ENCODE measurements at regions not wholly inside any gene's neighbourhood (a gene's known extent, or its start where the extent isn't known, plus 50 kb on each side); places are given as distances from the start of the nearest gene placed in this dataset.

GRCh38 chr17:52242268-52242667, 83.8 kb upstream of the CA10 start (continued):
- TF ChIP-seq ZNF462 (CRISPR knock-in tag; IDR thresholded peaks at IDR 0.05): no peak
- TF ChIP-seq REST (IDR thresholded peaks at IDR 0.05; ENCODE audit: unreplicated experiment): no peak
- TF ChIP-seq CTCF (conservative IDR thresholded peaks at IDR 0.05; ENCODE audit: low read depth in 2 of 2): no peak
- TF ChIP-seq STAT1 (IDR thresholded peaks at IDR 0.05; ENCODE audit: unreplicated experiment): no peak
- TF ChIP-seq CREB1 (CRISPR knock-in tag; IDR thresholded peaks at IDR 0.05; ENCODE audit: low read depth): no peak
- no peak for TF ChIP-seq POLR2AphosphoS5 (IDR thresholded peaks at IDR 0.05; ENCODE audit: low read depth)

All from GM23338 (cell line).